HG03064 (cell line): ENCODE measurements at regions not wholly inside any gene's neighbourhood (a gene's known extent, or its start where the extent isn't known, plus 50 kb on each side); places are given as distances from the start of the nearest gene placed in this dataset.

Experiments
- ATAC-seq: cut with Tn5 transposase; IDR thresholded peaks from one replicate; pipeline ENCODE4 v1.9.1; 2021; ENCODE audit warnings: low read depth; ENCODE audit not compliant: unreplicated experiment

GRCh38 chr10:10845826-10846503, 171.7 kb upstream of the CELF2 start:
- no peak for ATAC-seq

- no peak for ATAC-seq
Measured at GRCh38 chr10:10846504-10846900, 171.2 kb upstream of the CELF2 start.

GRCh38 chr10:10847387-10847786, 170.3 kb upstream of the CELF2 start:
- no peak for ATAC-seq

- no peak for ATAC-seq
Measured at GRCh38 chr10:10848488-10849111, 169.1 kb upstream of the CELF2 start.

DNA sequence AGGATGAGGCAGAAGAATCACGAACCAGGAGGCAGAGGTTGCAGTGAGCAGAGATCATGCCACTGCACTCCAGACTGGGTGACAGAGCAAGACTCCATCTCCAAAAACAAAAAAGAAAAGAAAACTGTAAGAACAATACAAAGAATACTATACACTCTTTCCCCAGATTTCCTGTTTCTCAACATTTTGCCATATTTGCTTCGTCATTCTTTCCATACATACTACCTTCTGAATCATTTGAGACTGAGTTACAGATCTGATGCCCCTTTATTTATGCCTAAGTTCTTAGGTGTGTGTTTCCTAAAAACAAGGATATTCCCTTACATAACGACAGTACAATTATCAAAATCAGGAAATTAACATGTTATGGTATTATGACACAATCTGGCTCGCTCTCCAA, 168.4 kb upstream of the CELF2 start:
- ATAC-seq, result no peak

GRCh38 chr10:10850214-10850613, 167.5 kb upstream of the CELF2 start:
- ATAC-seq, result no peak

DNA sequence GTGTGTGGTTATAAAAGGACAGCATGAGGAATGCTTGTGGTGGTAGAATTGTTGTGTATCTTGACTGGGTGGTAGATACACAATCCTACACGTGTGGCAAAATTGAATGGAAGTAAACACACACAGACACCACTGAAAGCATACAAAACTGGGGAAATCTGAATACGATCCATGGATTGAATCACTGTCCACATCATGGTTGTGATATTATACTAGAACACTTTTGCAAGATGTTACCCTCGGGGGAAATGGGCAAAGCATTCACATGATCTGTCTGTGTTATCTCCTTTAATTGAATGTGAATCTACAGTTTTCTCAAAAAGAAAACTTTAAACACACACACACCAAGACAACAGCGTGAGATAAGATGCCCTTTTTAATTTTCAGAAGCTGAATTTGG, 165.2 kb upstream of the CELF2 start:
- ATAC-seq, result no peak

DNA sequence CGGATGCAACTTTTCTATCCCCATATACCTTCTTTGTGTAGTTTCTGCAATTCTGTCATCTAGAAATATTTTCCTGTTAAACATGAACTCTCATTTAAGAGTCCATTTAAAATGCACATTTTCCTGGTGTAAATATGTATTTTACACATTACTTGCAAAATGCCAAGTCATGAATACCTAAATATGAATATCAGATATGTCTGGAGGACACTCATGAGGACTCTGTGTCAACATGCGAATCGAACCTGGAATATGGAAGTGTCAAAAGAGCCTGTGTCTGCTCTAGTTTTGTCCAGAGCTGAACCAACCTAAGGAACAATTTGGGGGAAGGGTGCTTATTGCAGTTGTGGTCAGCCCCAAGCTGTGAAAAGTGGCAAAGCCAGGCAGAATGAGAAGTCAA, 163.7 kb upstream of the CELF2 start:
- no peak for ATAC-seq

DNA sequence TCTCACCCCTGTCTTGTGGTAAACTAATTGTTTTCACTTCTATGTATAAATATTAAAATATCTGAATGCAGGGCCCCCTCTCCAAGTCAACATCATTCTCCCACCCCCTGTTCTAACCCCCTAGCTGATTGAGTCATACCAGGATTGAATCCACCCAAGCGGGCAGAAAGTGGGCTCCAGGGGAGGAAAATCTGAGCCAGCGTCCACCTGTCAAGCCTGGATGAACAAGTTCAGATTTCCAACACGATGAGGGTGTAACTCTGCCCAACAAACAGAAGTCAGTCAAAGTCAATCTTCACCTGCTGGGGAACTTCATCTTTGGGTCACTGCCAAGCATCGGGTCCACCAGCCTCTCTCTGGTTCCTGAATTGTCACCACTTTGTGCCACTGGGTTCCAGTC, 162.9 kb upstream of the CELF2 start:
- no peak for ATAC-seq

GRCh38 chr10:10855151-10855581, 162.5 kb upstream of the CELF2 start:
- ATAC-seq, result no peak

DNA sequence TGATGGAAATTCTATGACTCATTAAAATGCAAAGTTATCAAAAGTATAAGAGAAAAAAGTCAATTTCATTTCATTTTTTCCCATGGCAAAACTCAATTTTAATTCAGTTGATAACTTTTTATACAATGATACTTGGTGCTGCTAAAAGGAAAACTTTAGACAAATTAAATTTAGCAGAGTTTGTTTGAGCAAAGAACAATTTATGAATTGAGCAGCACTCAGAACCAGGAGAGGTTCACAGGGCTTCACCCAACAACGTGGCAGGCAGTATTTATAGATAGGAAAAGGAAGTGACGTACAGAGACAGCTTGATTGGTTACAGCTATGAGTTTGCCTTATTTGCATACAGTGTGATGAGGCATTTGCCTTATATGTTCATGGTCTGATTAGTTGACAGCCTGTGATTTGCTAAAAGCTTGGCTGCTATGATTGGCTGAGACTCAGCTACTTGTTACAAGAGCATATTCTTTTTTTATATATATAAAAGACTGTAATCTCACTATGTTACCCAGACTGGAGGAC, 157.2 kb upstream of the CELF2 start:
- ATAC-seq, result no peak

DNA sequence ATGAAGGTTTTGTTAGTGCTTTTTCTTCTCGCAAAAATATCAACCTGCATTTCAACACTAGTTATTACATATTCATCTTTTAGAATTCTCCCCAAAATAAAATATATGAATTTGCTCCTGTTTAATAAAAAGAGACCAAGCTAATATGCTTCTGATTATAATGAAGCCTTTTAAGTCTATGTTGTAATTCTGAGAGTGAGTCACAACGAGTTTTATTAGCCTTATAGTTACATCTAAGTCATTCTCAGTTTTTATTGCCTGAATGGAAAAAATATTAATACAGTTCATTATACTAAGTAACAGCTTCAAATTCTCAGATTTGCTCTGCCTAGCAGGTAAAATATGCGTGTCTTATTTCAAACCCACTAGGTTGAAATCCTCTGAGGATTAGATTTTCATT, 152.4 kb upstream of the CELF2 start:
- ATAC-seq, result no peak

DNA sequence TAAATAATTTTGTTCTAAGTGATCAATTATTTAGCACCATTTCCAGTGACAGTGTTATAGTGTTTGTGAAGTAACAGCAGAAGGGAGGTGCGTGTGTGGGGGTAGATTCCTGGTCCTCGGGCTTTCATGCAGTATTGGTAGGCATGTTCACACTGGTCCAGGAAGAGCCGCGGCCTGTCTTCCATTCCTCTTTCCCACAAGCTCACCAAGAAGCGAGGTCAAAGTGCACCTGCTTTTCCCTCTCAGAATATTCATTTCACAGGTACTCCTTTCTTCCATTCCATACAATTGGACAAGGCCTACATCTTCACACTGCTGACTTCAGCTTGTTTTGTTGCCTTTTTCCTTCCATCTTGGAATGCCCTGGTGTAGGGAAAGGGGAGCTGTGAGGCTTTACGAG, 151.8 kb upstream of the CELF2 start:
- ATAC-seq, result no peak

DNA sequence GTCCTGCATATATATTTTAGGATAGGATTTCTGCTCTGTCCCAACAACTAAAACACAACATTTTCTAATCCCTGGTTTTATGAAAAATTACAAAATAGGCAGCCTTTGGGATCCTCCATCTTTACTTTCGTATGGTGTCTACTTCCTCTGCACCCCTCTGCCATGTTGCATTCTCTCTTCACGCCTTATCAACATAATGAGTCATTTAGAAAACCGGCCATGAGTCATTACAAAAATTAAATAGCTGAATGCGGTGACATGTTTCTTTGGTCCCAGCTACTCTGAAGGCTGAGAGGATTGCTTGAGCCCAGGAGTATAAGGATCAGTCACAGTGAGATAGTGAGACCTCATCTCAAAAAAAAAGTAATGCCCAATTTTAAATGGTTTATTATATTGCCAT, 148.1 kb upstream of the CELF2 start:
- no peak for ATAC-seq

GRCh38 chr10:10870523-10871241, 147.0 kb upstream of the CELF2 start:
- ATAC-seq, result no peak

DNA sequence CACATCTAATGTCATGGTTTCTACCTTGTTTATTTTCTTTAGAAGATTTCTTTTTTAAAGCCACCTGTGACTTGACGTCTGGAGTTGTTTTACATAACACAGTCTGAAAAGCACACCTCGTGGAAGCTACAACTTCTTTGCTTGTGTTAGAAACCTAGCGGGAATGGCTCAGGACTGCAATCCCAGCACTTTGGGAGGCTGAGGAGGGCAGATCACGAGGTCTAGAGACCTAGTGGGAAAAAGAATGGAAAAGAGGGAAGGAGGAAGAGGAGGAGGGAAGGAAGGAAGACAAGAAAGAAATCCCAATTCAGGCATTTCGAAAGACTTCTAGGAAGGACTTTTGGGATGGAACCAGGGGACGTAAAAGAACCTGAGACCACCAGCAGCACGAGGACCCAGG, 146.3 kb upstream of the CELF2 start:
- ATAC-seq, result no peak

DNA sequence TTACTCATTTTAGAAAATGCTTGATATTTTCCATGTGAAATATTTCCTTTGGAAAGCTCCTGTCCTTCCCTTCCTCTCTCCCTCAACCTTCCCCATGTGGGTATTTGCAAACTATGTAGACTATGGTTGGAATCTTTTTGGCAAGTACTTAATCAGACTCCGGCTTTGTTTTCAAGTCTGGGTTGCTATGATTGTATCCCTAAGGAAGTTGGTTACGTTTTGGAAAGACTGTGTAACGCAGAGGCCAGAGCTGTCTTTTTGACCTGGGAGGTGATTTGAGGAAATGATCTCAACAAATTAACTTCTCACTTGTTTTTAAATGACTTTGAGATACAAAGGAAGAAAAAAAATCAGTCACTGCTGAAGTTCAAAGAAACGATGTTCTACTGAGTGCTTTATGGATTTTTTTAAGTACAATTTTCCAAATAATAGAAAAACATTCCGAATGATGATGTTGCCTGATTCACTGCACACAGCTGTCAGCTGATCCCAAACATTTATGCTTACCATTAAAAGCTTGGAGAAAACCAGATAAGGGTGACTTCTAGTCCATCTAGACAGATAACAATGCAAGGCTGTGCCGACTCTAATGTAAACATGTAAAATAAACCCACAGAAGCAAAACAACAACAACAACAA, 145.5 kb upstream of the CELF2 start:
- no peak for ATAC-seq

GRCh38 chr10:10872764-10873163, 144.9 kb upstream of the CELF2 start:
- ATAC-seq, result no peak

- no peak for ATAC-seq
Measured at GRCh38 chr10:10873289-10873688, 144.4 kb upstream of the CELF2 start.

DNA sequence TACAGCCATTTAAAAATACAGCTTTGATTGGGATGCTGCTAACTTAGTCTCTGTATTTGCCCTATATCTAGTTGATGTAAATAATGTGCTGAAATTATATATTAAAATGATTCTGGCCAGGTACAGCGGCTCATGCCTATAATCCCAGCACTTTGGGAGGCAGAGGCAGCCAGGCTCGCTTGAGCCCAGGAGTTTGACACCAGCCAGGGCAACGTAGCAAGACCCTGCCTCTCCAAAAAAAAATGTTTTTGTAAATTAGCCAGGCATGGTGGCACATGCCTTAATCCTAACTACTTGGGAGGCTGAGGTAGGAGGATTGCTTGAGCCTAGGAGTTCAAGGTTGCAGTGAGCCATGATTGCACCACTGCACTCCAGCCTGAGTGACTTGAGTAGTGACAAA, 143.8 kb upstream of the CELF2 start:
- no peak for ATAC-seq

GRCh38 chr10:10878963-10879362, 138.7 kb upstream of the CELF2 start:
- no peak for ATAC-seq
